A673 (cell line): ENCODE measurements at regions not wholly inside any gene's neighbourhood (a gene's known extent, or its start where the extent isn't known, plus 50 kb on each side); places are given as distances from the start of the nearest gene placed in this dataset.

Source experiments
- BruUV-seq: library from RNA; stranded (reverse); fragments of 400-500 nt; replicated peaks from 2 replicates; lab custom pipeline; 2021; lab: Mats Ljungman, UMichigan
- CTCF ChIA-PET: fragments of 300-600 bp; sonication (Branson Sonifier 250); formaldehyde crosslinking; loops from one replicate; lab custom pipeline; 2022; ENCODE audit warnings: antibody characterized with exemption; lab: Charles Lee
- POLR2A ChIA-PET: fragments of 300-600 bp; sonication (Branson Sonifier 250); formaldehyde crosslinking; loops from one replicate; lab custom pipeline; 2022; ENCODE audit warnings: antibody characterized with exemption; ENCODE audit not compliant: low non-redundant PET; lab: Charles Lee
- DNase-seq: peaks from one replicate; pipeline ENCODE4 v3.0.0-alpha.2; 2015; ENCODE audit warnings: low spot score
- H3K27ac ChIP-seq: fragments of 200-600 bp; sonication (generic); 2 replicates; pipeline ENCODE4 v1.5.1; 2016; ENCODE audit warnings: mixed run types, low read depth, mild to moderate bottlenecking, mixed read lengths, antibody characterized with exemption, low read length; ENCODE audit not compliant: poor library complexity, severe bottlenecking
- H3K27me3 ChIP-seq: fragments of 200-600 bp; sonication (generic); replicated peaks from 2 replicates; pipeline ENCODE4 v1.6.1; 2017; ENCODE audit warnings: mixed run types, low read depth, mild to moderate bottlenecking, mixed read lengths, antibody characterized with exemption, low read length; ENCODE audit not compliant: insufficient read depth, poor library complexity
- H3K36me3 ChIP-seq: fragments of 200-600 bp; sonication (generic); 2 replicates; pipeline ENCODE4 v1.6.1; 2016; ENCODE audit warnings: mixed run types, mild to moderate bottlenecking, mixed read lengths, antibody characterized with exemption, low read length; ENCODE audit not compliant: insufficient read depth, poor library complexity, severe bottlenecking
- H3K4me1 ChIP-seq: fragments of 200-600 bp; sonication (generic); 2 replicates; pipeline ENCODE4 v1.6.1; 2017; ENCODE audit warnings: mixed run types, mild to moderate bottlenecking, mixed read lengths, antibody characterized with exemption, low read length; ENCODE audit not compliant: insufficient read depth, poor library complexity, severe bottlenecking
- H3K4me3 ChIP-seq: fragments of 200-600 bp; sonication (generic); 2 replicates; pipeline ENCODE4 v1.5.1; 2016; ENCODE audit warnings: low read depth, mixed run types, mild to moderate bottlenecking, mixed read lengths, low read length; ENCODE audit not compliant: poor library complexity, severe bottlenecking
- H3K9me3 ChIP-seq: fragments of 200-600 bp; sonication (generic); 2 replicates; pipeline ENCODE4 v1.6.1; 2016; ENCODE audit warnings: mixed run types, low read depth, mild to moderate bottlenecking, mixed read lengths, antibody characterized with exemption, low read length; ENCODE audit not compliant: poor library complexity, severe bottlenecking
- EZH2 ChIP-seq: fragments of 200-600 bp; sonication (generic); IDR thresholded peaks from 2 replicates; pipeline ENCODE4 v1.6.1; 2017; ENCODE audit warnings: borderline replicate concordance, low read depth, mild to moderate bottlenecking, mixed read lengths, antibody characterized with exemption, low read length; ENCODE audit not compliant: poor library complexity, severe bottlenecking
- intact Hi-C: fragments of 100-400 bp; cut with micrococcal nuclease; formaldehyde crosslinking; loops from one replicate; pipeline ENCODE4 v1.10.0; 2022; ENCODE audit not compliant: unreplicated experiment
- TF ChIP-seq, protein P1 (sequence below): fragments of 300-800, 200-600 bp; sonication (generic); conservative IDR thresholded peaks from 2 replicates; pipeline ENCODE4 v1.5.1; 2017; ENCODE audit warnings: low read depth, mild to moderate bottlenecking, antibody characterized with exemption, low read length, moderate library complexity, mixed read lengths

DNA sequence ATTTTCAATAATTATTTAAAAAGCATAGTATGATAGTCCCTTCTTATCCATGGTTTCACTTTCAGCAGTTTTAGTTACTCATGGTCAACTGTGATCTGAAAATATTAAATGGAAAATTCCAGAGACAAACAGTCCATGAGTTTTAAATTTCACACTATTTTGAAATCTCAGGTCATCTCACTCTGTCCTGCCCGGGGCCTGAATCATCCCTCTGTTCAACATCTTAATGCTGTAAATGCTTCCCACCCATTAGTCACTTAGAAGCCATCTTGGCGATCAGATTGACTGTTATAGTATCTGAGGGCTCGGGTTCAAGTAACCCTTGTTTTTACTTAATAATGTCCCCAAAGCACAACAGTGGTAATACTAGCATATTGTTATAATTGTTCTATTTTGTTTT lies 1509.3 kb downstream of the FAM181B start:
- CTCF ChIA-PET, result no interaction called here
- TF ChIP-seq, protein P1, sequence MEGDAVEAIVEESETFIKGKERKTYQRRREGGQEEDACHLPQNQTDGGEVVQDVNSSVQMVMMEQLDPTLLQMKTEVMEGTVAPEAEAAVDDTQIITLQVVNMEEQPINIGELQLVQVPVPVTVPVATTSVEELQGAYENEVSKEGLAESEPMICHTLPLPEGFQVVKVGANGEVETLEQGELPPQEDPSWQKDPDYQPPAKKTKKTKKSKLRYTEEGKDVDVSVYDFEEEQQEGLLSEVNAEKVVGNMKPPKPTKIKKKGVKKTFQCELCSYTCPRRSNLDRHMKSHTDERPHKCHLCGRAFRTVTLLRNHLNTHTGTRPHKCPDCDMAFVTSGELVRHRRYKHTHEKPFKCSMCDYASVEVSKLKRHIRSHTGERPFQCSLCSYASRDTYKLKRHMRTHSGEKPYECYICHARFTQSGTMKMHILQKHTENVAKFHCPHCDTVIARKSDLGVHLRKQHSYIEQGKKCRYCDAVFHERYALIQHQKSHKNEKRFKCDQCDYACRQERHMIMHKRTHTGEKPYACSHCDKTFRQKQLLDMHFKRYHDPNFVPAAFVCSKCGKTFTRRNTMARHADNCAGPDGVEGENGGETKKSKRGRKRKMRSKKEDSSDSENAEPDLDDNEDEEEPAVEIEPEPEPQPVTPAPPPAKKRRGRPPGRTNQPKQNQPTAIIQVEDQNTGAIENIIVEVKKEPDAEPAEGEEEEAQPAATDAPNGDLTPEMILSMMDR, result no peak
- TF ChIP-seq EZH2, result no peak
- Histone ChIP-seq H3K27ac (no peak overlapping the region), H3K9me3 (no peaks in the 10 kb centered on the region), H3K4me1 (no peaks in the 10 kb centered on the region), H3K36me3 (no peaks in the 10 kb centered on the region), H3K4me3 (no peak overlapping the region), H3K27me3 (no peaks in the 10 kb centered on the region)
- intact Hi-C loops, result no loop called here
- DNase-seq, result no peak
- POLR2A ChIA-PET, result no interaction called here
- BruUV-seq, result no TSS peak

DNA sequence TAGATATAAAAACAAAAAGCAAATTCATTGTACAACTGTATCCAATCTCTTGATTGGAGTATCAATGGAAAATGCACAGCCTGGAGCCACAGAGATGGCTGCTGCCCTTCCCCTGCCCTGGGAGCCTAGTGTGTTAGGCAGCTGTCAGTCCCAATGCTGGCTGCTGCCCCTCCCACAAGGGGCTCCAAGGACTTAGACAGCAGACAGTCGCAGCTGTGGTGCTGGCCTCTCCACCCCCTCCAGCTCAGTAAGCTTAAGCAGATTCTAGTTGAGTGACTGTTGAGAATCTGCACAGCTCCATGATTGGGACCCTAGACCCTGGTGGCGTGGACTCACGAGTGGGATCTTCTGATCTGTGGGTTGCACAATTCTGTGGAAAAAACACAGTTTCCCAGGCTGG lies 1511.2 kb downstream of the FAM181B start:
- CTCF ChIA-PET, result no interaction called here
- no peaks in the 10 kb centered on the region for H3K9me3 ChIP-seq
- H3K4me3 ChIP-seq, result no peak overlapping the region
- no peak overlapping the region for H3K27ac ChIP-seq
- H3K36me3 ChIP-seq, result no peaks in the 10 kb centered on the region
- no peaks in the 10 kb centered on the region for H3K4me1 ChIP-seq
- intact Hi-C loops, result no loop called here
- POLR2A ChIA-PET, result no interaction called here
- no TSS peak for BruUV-seq
- DNase-seq, result no peak
- TF ChIP-seq, protein P1, result no peak
- no peak for TF ChIP-seq EZH2
- no peaks in the 10 kb centered on the region for H3K27me3 ChIP-seq

- H3K27me3 ChIP-seq, result no peaks in the 10 kb centered on the region
- no peak overlapping the region for H3K27ac ChIP-seq
- H3K4me1 ChIP-seq, result no peaks in the 10 kb centered on the region
- H3K4me3 ChIP-seq, result no peak overlapping the region
- TF ChIP-seq, protein P1, result no peak
- TF ChIP-seq EZH2, result no peak
- intact Hi-C loops, result no loop called here
- H3K9me3 ChIP-seq, result no peaks in the 10 kb centered on the region
- no peaks in the 10 kb centered on the region for H3K36me3 ChIP-seq
- BruUV-seq, result no TSS peak
- no peak for DNase-seq
- CTCF ChIA-PET, result no interaction called here
- POLR2A ChIA-PET, result no interaction called here
Measured at GRCh38 chr11:81220146-81220895, 1513.3 kb downstream of the FAM181B start.
